SU-DHL-6 (cell line): ENCODE measurements at regions not wholly inside any gene's neighbourhood (a gene's known extent, or its start where the extent isn't known, plus 50 kb on each side); places are given as distances from the start of the nearest gene placed in this dataset.
A peak's percentile ranks its signal among the peaks of the same experiment; 100 is the strongest.

Experiments
- H2AFZ ChIP-seq: fragments of 200-600 bp; sonication (generic); 2 replicates; pipeline ENCODE4 v1.6.1; 2014; ENCODE audit warnings: low read depth, mild to moderate bottlenecking, moderate library complexity, mixed read lengths, antibody characterized with exemption, low read length; ENCODE audit not compliant: severe bottlenecking
- H3F3A ChIP-seq: fragments of 200-600 bp; shearing (Covaris generic); 2 replicates; pipeline ENCODE4 v1.6.0; 2016; ENCODE audit warnings: antibody characterized with exemption, mild to moderate bottlenecking; ENCODE audit not compliant: insufficient read depth
- H3K27ac ChIP-seq: fragments of 200-600 bp; sonication (generic); 2 replicates; pipeline ENCODE4 v1.5.1; 2016; ENCODE audit warnings: low read depth, mild to moderate bottlenecking, low read length, moderate library complexity, mixed read lengths
- H3K27me3 ChIP-seq: fragments of 200-600 bp; sonication (generic), shearing (Covaris generic); 2 replicates; pipeline ENCODE4 v1.6.0; 2014; ENCODE audit warnings: mild to moderate bottlenecking, low read length
- H3K36me3 ChIP-seq: fragments of 200-600 bp; sonication (generic); 2 replicates; pipeline ENCODE4 v1.6.1; 2014; ENCODE audit warnings: mild to moderate bottlenecking, low read length, mixed read lengths
- H3K4me2 ChIP-seq: fragments of 300-600, 200-600 bp; shearing (Covaris generic), sonication (generic); 2 replicates; pipeline ENCODE4 v1.6.0; 2014; ENCODE audit warnings: low read length, low read depth, mild to moderate bottlenecking; ENCODE audit not compliant: poor library complexity, severe bottlenecking
- H3K4me3 ChIP-seq: fragments of 200-600 bp; sonication (generic); 2 replicates; pipeline ENCODE4 v1.5.1; 2014; ENCODE audit warnings: antibody characterized with exemption, low read length, mild to moderate bottlenecking, mixed read lengths; ENCODE audit not compliant: insufficient read depth, poor library complexity, severe bottlenecking
- H3K79me2 ChIP-seq: fragments of 200-600 bp; sonication (generic); 2 replicates; pipeline ENCODE4 v1.6.1; 2014; ENCODE audit warnings: mild to moderate bottlenecking, low read length, moderate library complexity; ENCODE audit not compliant: insufficient read depth
- H3K9ac ChIP-seq: fragments of 200-600 bp; sonication (generic); 2 replicates; pipeline ENCODE4 v1.7.0; 2014; ENCODE audit warnings: mild to moderate bottlenecking, low read length
- H3K9me2 ChIP-seq: fragments of 200-600 bp; sonication (generic); replicated peaks from 2 replicates; pipeline ENCODE4 v1.6.1; 2014; ENCODE audit warnings: low read length; ENCODE audit not compliant: insufficient read depth
- H3K9me3 ChIP-seq: fragments of 200-600 bp; sonication (generic); 2 replicates; pipeline ENCODE4 v1.6.1; 2014; ENCODE audit warnings: low read length, mixed read lengths; ENCODE audit not compliant: insufficient read depth
- H4K20me1 ChIP-seq: fragments of 200-600 bp; sonication (generic); 2 replicates; pipeline ENCODE4 v1.6.1; 2014; ENCODE audit warnings: low read depth, mild to moderate bottlenecking, antibody characterized with exemption, low read length, moderate library complexity, mixed read lengths
- CTCF ChIP-seq: fragments of 200-600 bp; sonication (generic); IDR thresholded peaks from one replicate; pipeline ENCODE4 v1.5.1; 2017; ENCODE audit warnings: antibody characterized with exemption, mild to moderate bottlenecking, low read length, moderate library complexity; ENCODE audit not compliant: insufficient read depth, poor library complexity, severe bottlenecking
- EZH2phosphoT487 ChIP-seq: fragments of 200-600 bp; sonication (generic), shearing (Covaris generic); conservative IDR thresholded peaks from 2 replicates; pipeline ENCODE4 v1.6.1; 2018; ENCODE audit warnings: mild to moderate bottlenecking, antibody characterized with exemption, low read length, moderate library complexity, mixed read lengths

- no peak overlapping the region for H3K27ac ChIP-seq
- H3F3A ChIP-seq, result peaks cover 5% of the 10 kb centered on the region; the same call in 1 of the 2 replicates
- H4K20me1 ChIP-seq, result no peaks in the 10 kb centered on the region
- no peaks in the 10 kb centered on the region; the same call in 1 of the 2 replicates for H3K9me3 ChIP-seq
- peak overlapping the region; percentile 29 for H2AFZ ChIP-seq
- TF ChIP-seq EZH2phosphoT487 (no peak), CTCF (no peak)
- no peak overlapping the region for H3K4me3 ChIP-seq
- no peak overlapping the region for H3K4me2 ChIP-seq
- H3K36me3 ChIP-seq, result peaks cover 6% of the 10 kb centered on the region; the same call in 1 of the 2 replicates
- no peak overlapping the region for H3K9ac ChIP-seq
- no peaks in the 10 kb centered on the region for H3K79me2 ChIP-seq
- H3K9me2 ChIP-seq, result no peaks in the 10 kb centered on the region
- no peaks in the 10 kb centered on the region for H3K27me3 ChIP-seq
Observed at GRCh38 chr6:68114463-68115047, 520.5 kb upstream of the ADGRB3 start.

GRCh38 chr6:68108233-68108835 lies 526.7 kb upstream of the ADGRB3 start:
- Histone ChIP-seq H3K27me3 (no peaks in the 10 kb centered on the region), H3F3A (no peaks in the 10 kb centered on the region), H3K36me3 (no peaks in the 10 kb centered on the region), H3K4me2 (no peak overlapping the region), H2AFZ (no peak overlapping the region), H3K9ac (no peak overlapping the region), H4K20me1 (no peaks in the 10 kb centered on the region), H3K27ac (no peak overlapping the region), H3K4me3 (no peak overlapping the region), H3K9me2 (no peaks in the 10 kb centered on the region), H3K79me2 (no peaks in the 10 kb centered on the region), H3K9me3 (no peaks in the 10 kb centered on the region)
- TF ChIP-seq CTCF (no peak), EZH2phosphoT487 (no peak)

- Histone ChIP-seq H3K9me3 (no peaks in the 10 kb centered on the region), H3K36me3 (peaks cover 8% of the 10 kb centered on the region; the same call in 1 of the 2 replicates), H2AFZ (peak overlapping the region; percentile 23), H3K4me2 (peak overlapping the region; percentile 37), H3K27me3 (no peaks in the 10 kb centered on the region), H4K20me1 (no peaks in the 10 kb centered on the region), H3K9me2 (no peaks in the 10 kb centered on the region), H3K9ac (peak overlapping the region; percentile 6; the same call in 1 of the 2 replicates), H3K4me3 (no peak overlapping the region), H3K79me2 (no peaks in the 10 kb centered on the region), H3K27ac (peak overlapping the region; percentile 65), H3F3A (peaks cover 16% of the 10 kb centered on the region; the same call in 1 of the 2 replicates)
- no peak for TF ChIP-seq EZH2phosphoT487
- TF ChIP-seq CTCF, result no peak
Observed at GRCh38 chr6:68094070-68094469, 541.0 kb upstream of the ADGRB3 start.
